Gastrocnemius medialis (tissue), 4 donors: ENCODE measurements at regions not wholly inside any gene's neighbourhood (a gene's known extent, or its start where the extent isn't known, plus 50 kb on each side); places are given as distances from the start of the nearest gene placed in this dataset.

Experiments used
- POLR2A ChIP-seq, 2 donors: fragments of 450-650 bp; IDR thresholded peaks; one replicate each; pipeline ENCODE4 v1.6.1; 2017; ENCODE audit warnings: antibody characterized with exemption in 2 of 2, mild to moderate bottlenecking in 2 of 2, moderate library complexity in 2 of 2
- TF ChIP-seq, protein P1 (sequence below), 5 experiments: fragments of 450-650 bp in 3 of 5; fragments of 200-600 bp in 2 of 5; sonication (generic) in 2 of 5; IDR thresholded peaks in 4 of 5; conservative IDR thresholded peaks in 1 of 5; 1 replicate in 4 of 5; 2 replicates in 1 of 5; pipeline ENCODE4 v1.5.1; 2016 to 2019; ENCODE audit warnings: antibody characterized with exemption in 5 of 5, mild to moderate bottlenecking in 3 of 5, moderate library complexity in 3 of 5

GRCh38 chr9:109887079-109887478, 107.1 kb downstream of the PALM2AKAP2 start:
- TF ChIP-seq, protein P1, sequence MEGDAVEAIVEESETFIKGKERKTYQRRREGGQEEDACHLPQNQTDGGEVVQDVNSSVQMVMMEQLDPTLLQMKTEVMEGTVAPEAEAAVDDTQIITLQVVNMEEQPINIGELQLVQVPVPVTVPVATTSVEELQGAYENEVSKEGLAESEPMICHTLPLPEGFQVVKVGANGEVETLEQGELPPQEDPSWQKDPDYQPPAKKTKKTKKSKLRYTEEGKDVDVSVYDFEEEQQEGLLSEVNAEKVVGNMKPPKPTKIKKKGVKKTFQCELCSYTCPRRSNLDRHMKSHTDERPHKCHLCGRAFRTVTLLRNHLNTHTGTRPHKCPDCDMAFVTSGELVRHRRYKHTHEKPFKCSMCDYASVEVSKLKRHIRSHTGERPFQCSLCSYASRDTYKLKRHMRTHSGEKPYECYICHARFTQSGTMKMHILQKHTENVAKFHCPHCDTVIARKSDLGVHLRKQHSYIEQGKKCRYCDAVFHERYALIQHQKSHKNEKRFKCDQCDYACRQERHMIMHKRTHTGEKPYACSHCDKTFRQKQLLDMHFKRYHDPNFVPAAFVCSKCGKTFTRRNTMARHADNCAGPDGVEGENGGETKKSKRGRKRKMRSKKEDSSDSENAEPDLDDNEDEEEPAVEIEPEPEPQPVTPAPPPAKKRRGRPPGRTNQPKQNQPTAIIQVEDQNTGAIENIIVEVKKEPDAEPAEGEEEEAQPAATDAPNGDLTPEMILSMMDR (IDR thresholded peaks at IDR 0.05 in 4 of 5, conservative IDR thresholded peaks at IDR 0.05 in 1 of 5), result no peak
- TF ChIP-seq POLR2A (IDR thresholded peaks at IDR 0.05), result no peak
